ENCODE measurements at regions not wholly inside any gene's neighbourhood (a gene's known extent, or its start where the extent isn't known, plus 50 kb on each side); places are given as distances from the start of the nearest gene placed in this dataset.
"Not testable (repeated sequence)": the region's sequence is repeated elsewhere in the genome, so short reads cannot be mapped to it uniquely, and the experiment has no call there.

- Histone ChIP-seq H3K4me1 (no peaks in the 10 kb centered on the region), H3K36me3 (no peaks in the 10 kb centered on the region), H3K27ac (no peak overlapping the region), H3K27me3 (no peaks in the 10 kb centered on the region), H3K9me3 (no peaks in the 10 kb centered on the region), H3K4me3 (no peak overlapping the region)
- TF ChIP-seq POLR2A (IDR thresholded peaks at IDR 0.05) (no peak), CTCF (IDR thresholded peaks at IDR 0.05) (no peak)
- intact Hi-C loops (cut with DNase I) = no loop called here
- WGBS, 4 donors = 95 to 98% (median 95%) methylated on average over 4 of the region's 4 CpGs
- DNase-seq = no peak
- ATAC-seq = no peak
Measured at GRCh38 chr4:144421056-144421455, 224.9 kb upstream of the HHIP start.

DNA sequence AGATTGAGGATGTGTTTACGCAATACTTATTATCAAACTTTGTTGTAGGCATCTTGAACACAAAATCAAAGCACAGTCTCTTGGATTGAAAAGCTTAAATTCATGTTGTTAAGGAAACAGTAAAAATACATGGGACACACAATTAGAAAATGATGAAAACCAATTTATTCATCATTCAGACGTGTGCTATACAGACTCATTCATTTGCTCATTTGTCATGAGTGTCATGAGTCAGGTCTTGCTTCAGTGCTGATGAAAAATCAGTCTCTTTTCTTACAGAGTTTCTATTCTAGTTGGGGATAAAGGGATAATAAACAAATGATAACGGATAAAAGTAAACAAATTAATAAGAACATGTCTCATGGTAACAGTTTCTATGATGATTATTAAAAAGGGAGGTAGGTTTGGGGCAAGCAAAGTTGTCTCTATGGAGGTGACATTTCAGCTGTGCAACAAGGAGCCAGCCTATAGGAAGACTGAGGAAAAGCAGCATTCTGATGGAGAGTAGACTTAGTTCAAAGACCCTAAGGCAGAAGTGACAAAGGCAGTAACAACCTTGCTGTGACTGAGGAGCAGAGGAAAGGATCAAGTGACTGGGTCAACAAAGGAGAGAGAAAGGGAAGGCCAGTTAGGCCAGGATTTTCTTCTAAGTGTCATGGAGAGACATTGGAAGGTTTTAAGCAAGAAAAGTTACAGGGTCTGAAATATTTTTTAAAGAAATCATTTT is 224.0 kb upstream of the HHIP start:
- intact Hi-C loops (cut with DNase I) = no loop called here
- no peaks in the 10 kb centered on the region for H3K27me3 ChIP-seq
- ATAC-seq (no peak), DNase-seq (no peak)
- WGBS, 4 donors = 71 to 78% (median 75%) methylated on average over 3 of the region's 3 CpGs
- TF ChIP-seq POLR2A (IDR thresholded peaks at IDR 0.05) = no peak
- TF ChIP-seq CTCF (IDR thresholded peaks at IDR 0.05) = no peak
- H3K36me3 ChIP-seq = no peaks in the 10 kb centered on the region
- no peak overlapping the region for H3K4me3 ChIP-seq
- H3K27ac ChIP-seq = no peak overlapping the region
- no peaks in the 10 kb centered on the region for H3K4me1 ChIP-seq
- no peaks in the 10 kb centered on the region for H3K9me3 ChIP-seq

- peaks cover 0 to 2% (median 0%) of the 10 kb centered on the region in 12 donors for H3K9me3 ChIP-seq
- no peaks in the 10 kb centered on the region for H3K4me1 ChIP-seq
- no peak for TF ChIP-seq POLR2A (IDR thresholded peaks at IDR 0.05)
- no peak for TF ChIP-seq CTCF (IDR thresholded peaks at IDR 0.05)
- DNase-seq (no peak), ATAC-seq (no peak)
- no peaks in the 10 kb centered on the region for H3K27me3 ChIP-seq
- no peak overlapping the region for H3K4me3 ChIP-seq
- H3K36me3 ChIP-seq = no peaks in the 10 kb centered on the region
- no peak overlapping the region for H3K27ac ChIP-seq
- intact Hi-C loops (cut with DNase I) = no loop called here
Measured at GRCh38 chr4:144423930-144424329, 222.0 kb upstream of the HHIP start.

- H3K27me3 ChIP-seq; H3K36me3 ChIP-seq; ATAC-seq; intact Hi-C loops (cut with DNase I); H3K4me3 ChIP-seq; H3K27ac ChIP-seq; DNase-seq; H3K4me1 ChIP-seq; H3K9me3 ChIP-seq: not testable (repeated sequence)
- WGBS, 4 donors = 95 to 96% (median 95%) methylated on average over 11 of the region's 11 CpGs
Measured at GRCh38 chr4:144426023-144426422, 219.9 kb upstream of the HHIP start.

- peaks cover 0 to 4% (median 0%) of the 10 kb centered on the region in 12 donors for H3K9me3 ChIP-seq
- H3K27ac ChIP-seq = no peak overlapping the region
- H3K36me3 ChIP-seq = no peaks in the 10 kb centered on the region
- 75 to 86% (median 83%) methylated on average over 2 to 3 of the region's 3 CpGs for WGBS, 4 donors
- intact Hi-C loops (cut with DNase I) = no loop called here
- no peak overlapping the region for H3K4me3 ChIP-seq
- no peaks in the 10 kb centered on the region for H3K4me1 ChIP-seq
- no peak for ATAC-seq
- H3K27me3 ChIP-seq = no peaks in the 10 kb centered on the region
- no peak for DNase-seq
- TF ChIP-seq CTCF (IDR thresholded peaks at IDR 0.05) = no peak
Measured at GRCh38 chr4:144442713-144443112, 203.2 kb upstream of the HHIP start.
